Keratinocyte (primary cell): ENCODE measurements at regions not wholly inside any gene's neighbourhood (a gene's known extent, or its start where the extent isn't known, plus 50 kb on each side); places are given as distances from the start of the nearest gene placed in this dataset.

Experiments used
- DNase-seq: peaks from one replicate; pipeline ENCODE4 v3.0.0-alpha.2; 2011; ENCODE audit warnings: low read depth, missing footprints, low spot score
- FAIRE-seq: peaks from 2 replicates; lab custom pipeline; 2011; peaks lifted over from hg19 to GRCh38; lab: Jason Lieb, UNC
- H2AFZ ChIP-seq: 2 replicates; pipeline ENCODE4 v1.6.0; 2012; ENCODE audit warnings: low read length, control low read depth, inconsistent platforms; ENCODE audit not compliant: control insufficient read depth
- H3K27ac ChIP-seq: 2 replicates; pipeline ENCODE4 v1.5.1; 2011; ENCODE audit warnings: low read length; ENCODE audit not compliant: control insufficient read depth, insufficient read depth
- H3K27me3 ChIP-seq: 3 replicates; pipeline ENCODE4 v1.6.0; 2011; ENCODE audit warnings: low read length; ENCODE audit not compliant: control insufficient read depth, insufficient read depth; ENCODE audit errors: extremely low read depth
- H3K36me3 ChIP-seq, 2 experiments: 2 replicates in 1 of 2; 3 replicates in 1 of 2; pipeline ENCODE4 v1.5.1; 2011; ENCODE audit warnings: low read length in 2 of 2, mild to moderate bottlenecking in 1 of 2; ENCODE audit not compliant: control insufficient read depth in 2 of 2, insufficient read depth in 2 of 2; ENCODE audit errors: extremely low read depth in 1 of 2
- H3K4me1 ChIP-seq: 3 replicates; pipeline ENCODE4 v1.5.1; 2011; ENCODE audit warnings: low read length; ENCODE audit not compliant: control insufficient read depth, insufficient read depth; ENCODE audit errors: extremely low read depth
- H3K4me2 ChIP-seq: 3 replicates; pipeline ENCODE4 v1.6.0; 2011; ENCODE audit warnings: low read depth, low read length; ENCODE audit not compliant: control insufficient read depth, insufficient read depth; ENCODE audit errors: extremely low read depth
- H3K4me3 ChIP-seq, 3 experiments: fragments of 200-600 bp in 1 of 3; sonication (generic) in 1 of 3; 2 replicates in 2 of 3; 3 replicates in 1 of 3; pipeline ENCODE4 v1.5.1; 2011 to 2016; ENCODE audit warnings: low read length in 3 of 3, mild to moderate bottlenecking in 3 of 3, control low read depth in 2 of 3, inconsistent platforms in 1 of 3, low read depth in 1 of 3, mixed read lengths in 1 of 3, mixed run types in 1 of 3, moderate library complexity in 1 of 3; ENCODE audit not compliant: control insufficient read depth in 2 of 3, insufficient read depth in 2 of 3; ENCODE audit errors: extremely low read depth in 1 of 3
- H3K79me2 ChIP-seq: 2 replicates; pipeline ENCODE4 v1.6.0; 2012; ENCODE audit warnings: low read length; ENCODE audit not compliant: control insufficient read depth, insufficient read depth
- H3K9ac ChIP-seq: 3 replicates; pipeline ENCODE4 v1.6.0; 2011; ENCODE audit warnings: low read length; ENCODE audit not compliant: control insufficient read depth, insufficient read depth; ENCODE audit errors: extremely low read depth
- H3K9me1 ChIP-seq: 3 replicates; pipeline ENCODE4 v1.6.0; 2011; ENCODE audit warnings: low read length; ENCODE audit not compliant: control insufficient read depth, insufficient read depth; ENCODE audit errors: extremely low read depth
- H3K9me3 ChIP-seq: 2 replicates; pipeline ENCODE4 v1.5.1; 2012; ENCODE audit warnings: low read depth, low read length; ENCODE audit not compliant: control insufficient read depth
- H4K20me1 ChIP-seq: 3 replicates; pipeline ENCODE4 v1.6.0; 2011; ENCODE audit warnings: low read length; ENCODE audit not compliant: control insufficient read depth, insufficient read depth; ENCODE audit errors: extremely low read depth
- CTCF ChIP-seq, 3 experiments: IDR thresholded peaks in 1 of 3; conservative IDR thresholded peaks in 1 of 3; optimal IDR thresholded peaks in 1 of 3; 2 replicates in 2 of 3; 3 replicates in 1 of 3; pipeline versions ENCODE3 to v1.5.1; 2011; ENCODE audit warnings: low read length in 3 of 3, mild to moderate bottlenecking in 3 of 3, moderate library complexity in 2 of 3, control low read depth in 1 of 3, inconsistent platforms in 1 of 3; ENCODE audit not compliant: insufficient read depth in 2 of 3; ENCODE audit errors: extremely low read depth in 1 of 3
- EZH2 ChIP-seq: IDR thresholded peaks from one replicate; pipeline ENCODE4 v1.6.1; 2012; ENCODE audit warnings: inconsistent platforms, mild to moderate bottlenecking, low read length, moderate library complexity
- dilution Hi-C: fragments of 300-500 bp; cut with MboI; formaldehyde crosslinking; loops from one replicate; pipeline ENCODE4 v1.7.0; 2020; ENCODE audit warnings: low sequenced_read_pairs; ENCODE audit not compliant: extremely low pct_ligation_motif_present

- no peaks in the 10 kb centered on the region for H3K9me3 ChIP-seq
- H4K20me1 ChIP-seq, result no peaks in the 10 kb centered on the region
- no peaks in the 10 kb centered on the region for H3K36me3 ChIP-seq
- H3K27ac ChIP-seq, result no peak overlapping the region
- H2AFZ ChIP-seq, result no peak overlapping the region
- H3K79me2 ChIP-seq, result no peaks in the 10 kb centered on the region
- dilution Hi-C loops, result no loop called here
- no peaks in the 10 kb centered on the region for H3K27me3 ChIP-seq
- H3K4me2 ChIP-seq, result no peak overlapping the region
- no peak overlapping the region for H3K9ac ChIP-seq
- no peak for TF ChIP-seq CTCF (optimal IDR thresholded peaks at IDR 0.05 in 1 of 3, IDR thresholded peaks at IDR 0.05 in 1 of 3, conservative IDR thresholded peaks at IDR 0.05 in 1 of 3; ENCODE audit: extremely low read depth in 1 of 3, insufficient read depth in 2 of 3, low read length in 3 of 3)
- no peak for TF ChIP-seq EZH2
- FAIRE-seq, result no peak
- H3K4me3 ChIP-seq, result no peak overlapping the region
- H3K4me1 ChIP-seq, result no peaks in the 10 kb centered on the region
- DNase-seq, result no peak
- no peaks in the 10 kb centered on the region for H3K9me1 ChIP-seq
Measured at GRCh38 chr5:159488516-159488915, 158.2 kb upstream of the IL12B start.

GRCh38 chr5:159489779-159490178 lies 159.5 kb upstream of the IL12B start:
- Histone ChIP-seq H3K79me2 (no peaks in the 10 kb centered on the region), H3K27ac (no peak overlapping the region), H3K27me3 (no peaks in the 10 kb centered on the region), H3K4me2 (no peak overlapping the region), H3K4me1 (no peaks in the 10 kb centered on the region), H3K36me3 (no peaks in the 10 kb centered on the region), H3K4me3 (no peak overlapping the region), H3K9me3 (no peaks in the 10 kb centered on the region), H2AFZ (no peak overlapping the region), H3K9me1 (no peaks in the 10 kb centered on the region), H4K20me1 (no peaks in the 10 kb centered on the region), H3K9ac (no peak overlapping the region)
- FAIRE-seq (no peak), DNase-seq (no peak)
- TF ChIP-seq CTCF (optimal IDR thresholded peaks at IDR 0.05 in 1 of 3, IDR thresholded peaks at IDR 0.05 in 1 of 3, conservative IDR thresholded peaks at IDR 0.05 in 1 of 3; ENCODE audit: extremely low read depth in 1 of 3, insufficient read depth in 2 of 3, low read length in 3 of 3), result no peak
- TF ChIP-seq EZH2, result no peak
- dilution Hi-C loops, result no loop called here
